HEK293T (cell line): ENCODE measurements at regions not wholly inside any gene's neighbourhood (a gene's known extent, or its start where the extent isn't known, plus 50 kb on each side); places are given as distances from the start of the nearest gene placed in this dataset.
"Not testable (repeated sequence)": the region's sequence is repeated elsewhere in the genome, so short reads cannot be mapped to it uniquely, and the experiment has no call there.

Experiments
- CTCF ChIA-PET: fragments of 350-600 bp; formaldehyde crosslinking; extraction: SDS; loops from one replicate; lab custom pipeline; 2021; ENCODE audit warnings: antibody characterized with exemption, inconsistent platforms; lab: Yijun Ruan, JAX
- POLR2A ChIA-PET: fragments of 350-600 bp; formaldehyde crosslinking; extraction: SDS; loops from one replicate; lab custom pipeline; 2020; ENCODE audit warnings: antibody characterized with exemption, inconsistent platforms; lab: Yijun Ruan, JAX
- DNase-seq: peaks from one replicate; pipeline ENCODE4 v3.0.0; 2012; ENCODE audit warnings: mixed read lengths; ENCODE audit errors: extremely low spot score
- ARNT ChIP-seq: fragments of 450-650 bp; IDR thresholded peaks from 2 replicates; pipeline ENCODE4 v1.6.1; 2017; ENCODE audit warnings: mild to moderate bottlenecking
- BHLHE40 ChIP-seq: fragments of 450-650 bp; IDR thresholded peaks from 2 replicates; pipeline ENCODE4 v1.6.1; 2016; ENCODE audit warnings: mild to moderate bottlenecking, moderate library complexity, borderline replicate concordance
- CTBP1 ChIP-seq: fragments of 450-650 bp; IDR thresholded peaks from 2 replicates; pipeline ENCODE4 v1.6.1; 2016; ENCODE audit warnings: borderline replicate concordance
- ELF4 ChIP-seq: fragments of 450-650 bp; IDR thresholded peaks from 2 replicates; pipeline ENCODE4 v1.6.1; 2017; ENCODE audit warnings: antibody characterized with exemption
- FOXA1 ChIP-seq: fragments of 450-650 bp; IDR thresholded peaks from 2 replicates; pipeline ENCODE4 v1.6.1; 2016; ENCODE audit warnings: mild to moderate bottlenecking
- FOXK2 ChIP-seq: fragments of 450-650 bp; IDR thresholded peaks from 2 replicates; pipeline ENCODE4 v1.6.1; 2016; ENCODE audit warnings: mild to moderate bottlenecking
- FOXM1 ChIP-seq: fragments of 450-650 bp; IDR thresholded peaks from 2 replicates; pipeline ENCODE4 v1.6.1; 2017; ENCODE audit warnings: mild to moderate bottlenecking, borderline replicate concordance
- HDGF ChIP-seq: fragments of 450-650 bp; IDR thresholded peaks from 2 replicates; pipeline ENCODE4 v1.6.1; 2017; ENCODE audit warnings: antibody characterized with exemption, borderline replicate concordance
- L3MBTL2 ChIP-seq: fragments of 450-650 bp; conservative IDR thresholded peaks from 2 replicates; pipeline ENCODE4 v1.6.1; 2016; ENCODE audit warnings: mild to moderate bottlenecking
- LEF1 ChIP-seq: fragments of 450-650 bp; IDR thresholded peaks from 2 replicates; pipeline ENCODE4 v1.6.1; 2017; ENCODE audit warnings: mild to moderate bottlenecking, borderline replicate concordance
- NFRKB ChIP-seq: fragments of 450-650 bp; IDR thresholded peaks from 2 replicates; pipeline ENCODE4 v1.6.1; 2016; ENCODE audit warnings: mild to moderate bottlenecking, moderate library complexity
- PKNOX1 ChIP-seq: fragments of 450-650 bp; IDR thresholded peaks from 2 replicates; pipeline ENCODE4 v1.6.1; 2016
- SP1 ChIP-seq: fragments of 450-650 bp; IDR thresholded peaks from 2 replicates; pipeline ENCODE4 v1.6.1; 2017
- SUZ12 ChIP-seq: fragments of 450-650 bp; IDR thresholded peaks from 2 replicates; pipeline ENCODE4 v1.6.1; 2016; ENCODE audit warnings: mild to moderate bottlenecking
- TARDBP ChIP-seq: fragments of 450-650 bp; IDR thresholded peaks from 2 replicates; pipeline ENCODE4 v1.6.1; 2016
- ZNF384 ChIP-seq: fragments of 450-650 bp; IDR thresholded peaks from 2 replicates; pipeline ENCODE4 v1.6.1; 2016

GRCh38 chrX:120727911-120728310 lies 98.1 kb upstream of the C1GALT1C1 start:
- ChIA-PET CTCF (no interaction called here), POLR2A (no interaction called here)
- DNase-seq: no peak
- TF ChIP-seq SP1 (no peak), PKNOX1 (no peak)

GRCh38 chrX:120727452-120727851 lies 97.6 kb upstream of the C1GALT1C1 start:
- POLR2A ChIA-PET: no interaction called here
- CTCF ChIA-PET: no interaction called here
- DNase-seq: no peak
- TF ChIP-seq ELF4: no peak
- no peak for TF ChIP-seq CTBP1
- TF ChIP-seq NFRKB: no peak
- no peak for TF ChIP-seq LEF1
- no peak for TF ChIP-seq TARDBP
- TF ChIP-seq ARNT: no peak
- no peak for TF ChIP-seq BHLHE40
- TF ChIP-seq FOXM1: no peak
- TF ChIP-seq SP1: no peak
- no peak for TF ChIP-seq FOXA1
- TF ChIP-seq L3MBTL2: no peak
- TF ChIP-seq FOXK2: no peak
- TF ChIP-seq ZNF384: no peak
- no peak for TF ChIP-seq SUZ12
- no peak for TF ChIP-seq PKNOX1

GRCh38 chrX:120726294-120726693 lies 96.4 kb upstream of the C1GALT1C1 start:
- POLR2A ChIA-PET: no interaction called here
- CTCF ChIA-PET: no interaction called here
- DNase-seq: no peak
- TF ChIP-seq FOXM1: no peak
- TF ChIP-seq ARNT: no peak
- no peak for TF ChIP-seq FOXK2
- TF ChIP-seq SUZ12: no peak
- TF ChIP-seq ZNF384: no peak
- TF ChIP-seq HDGF: no peak

- ChIA-PET POLR2A (no interaction called here), CTCF (no interaction called here)
- TF ChIP-seq SUZ12 (no peak), ZNF384 (no peak), NFRKB (no peak), L3MBTL2 (no peak), FOXM1 (no peak), FOXA1 (no peak), LEF1 (no peak), ARNT (no peak), ELF4 (no peak), HDGF (no peak), CTBP1 (no peak), TARDBP (no peak), FOXK2 (no peak), PKNOX1 (no peak), SP1 (no peak), BHLHE40 (no peak)
- DNase-seq: no peak
These were observed 96.0 kb upstream of the C1GALT1C1 start for GRCh38 chrX:120725874-120726273.

- TF ChIP-seq TARDBP (no peak), ELF4 (no peak), FOXK2 (no peak), NFRKB (no peak), BHLHE40 (no peak), ARNT (no peak), FOXA1 (no peak), HDGF (no peak), SP1 (no peak), ZNF384 (no peak), LEF1 (no peak), L3MBTL2 (no peak), FOXM1 (no peak), CTBP1 (no peak), PKNOX1 (no peak)
- ChIA-PET CTCF (interaction anchor here (0.6 kb wide), 1 partner anchor 9 kb away, joined by 4 read pairs; no protein-coding TSS in a partner anchor), POLR2A (no interaction called here)
- DNase-seq: no peak
These were observed 89.8 kb upstream of the C1GALT1C1 start for GRCh38 chrX:120719622-120720021.

GRCh38 chrX:120718969-120719368 lies 89.1 kb upstream of the C1GALT1C1 start:
- TF ChIP-seq ELF4 (no peak), FOXA1 (no peak), NFRKB (no peak), L3MBTL2 (no peak), SP1 (no peak)
- no peak for DNase-seq
- CTCF ChIA-PET: interaction anchor here (0.6 kb wide), 1 partner anchor 10 kb away, joined by 4 read pairs; no protein-coding TSS in a partner anchor
- POLR2A ChIA-PET: no interaction called here

GRCh38 chrX:120702337-120702736 lies 72.5 kb upstream of the C1GALT1C1 start:
- POLR2A ChIA-PET, DNase-seq, CTCF ChIA-PET: not testable (repeated sequence)
